ENCODE measurements at regions not wholly inside any gene's neighbourhood (a gene's known extent, or its start where the extent isn't known, plus 50 kb on each side); places are given as distances from the start of the nearest gene placed in this dataset.

- WGBS, 2 donors: 85 to 89% methylated on average over 5 of the region's 5 CpGs
- intact Hi-C loops (cut with DNase I): no loop called here
Measured at GRCh38 chr13:111949311-111949710, 117.6 kb upstream of the SOX1 start.

DNA sequence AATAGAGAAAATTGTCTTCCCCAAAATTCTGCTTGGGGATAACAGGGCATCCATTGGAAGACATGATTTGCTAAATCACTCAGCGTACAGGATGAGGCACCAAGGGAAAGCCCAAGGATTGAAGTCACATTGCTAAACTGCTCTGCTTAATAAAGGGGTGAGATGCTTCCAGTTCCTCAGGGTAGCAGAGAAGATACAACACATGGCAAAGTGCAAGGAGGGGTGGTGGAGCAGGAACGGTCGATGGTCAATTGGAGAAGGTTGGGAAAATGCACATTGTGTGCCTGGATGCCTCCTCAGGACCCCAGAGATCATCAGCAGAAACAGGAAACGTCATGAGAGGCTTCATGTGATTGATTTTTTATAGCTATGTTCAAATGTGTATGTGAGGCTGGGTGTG is 116.3 kb upstream of the SOX1 start:
- no peaks in the 10 kb centered on the region for H3K9me3 ChIP-seq
- intact Hi-C loops (cut with DNase I): no loop called here
- no peaks in the 10 kb centered on the region for H3K27me3 ChIP-seq
- H3K36me3 ChIP-seq: no peaks in the 10 kb centered on the region
- no peak overlapping the region for H3K27ac ChIP-seq
- WGBS, 2 donors: 75 to 89% methylated on average over 4 of the region's 4 CpGs
- no peaks in the 10 kb centered on the region for H3K4me1 ChIP-seq
- no peak overlapping the region for H3K4me3 ChIP-seq (replicated peaks in 1 of 3)
- no peak for DNase-seq
- TF ChIP-seq POLR2A (IDR thresholded peaks at IDR 0.05): no peak
- TF ChIP-seq, protein P1, sequence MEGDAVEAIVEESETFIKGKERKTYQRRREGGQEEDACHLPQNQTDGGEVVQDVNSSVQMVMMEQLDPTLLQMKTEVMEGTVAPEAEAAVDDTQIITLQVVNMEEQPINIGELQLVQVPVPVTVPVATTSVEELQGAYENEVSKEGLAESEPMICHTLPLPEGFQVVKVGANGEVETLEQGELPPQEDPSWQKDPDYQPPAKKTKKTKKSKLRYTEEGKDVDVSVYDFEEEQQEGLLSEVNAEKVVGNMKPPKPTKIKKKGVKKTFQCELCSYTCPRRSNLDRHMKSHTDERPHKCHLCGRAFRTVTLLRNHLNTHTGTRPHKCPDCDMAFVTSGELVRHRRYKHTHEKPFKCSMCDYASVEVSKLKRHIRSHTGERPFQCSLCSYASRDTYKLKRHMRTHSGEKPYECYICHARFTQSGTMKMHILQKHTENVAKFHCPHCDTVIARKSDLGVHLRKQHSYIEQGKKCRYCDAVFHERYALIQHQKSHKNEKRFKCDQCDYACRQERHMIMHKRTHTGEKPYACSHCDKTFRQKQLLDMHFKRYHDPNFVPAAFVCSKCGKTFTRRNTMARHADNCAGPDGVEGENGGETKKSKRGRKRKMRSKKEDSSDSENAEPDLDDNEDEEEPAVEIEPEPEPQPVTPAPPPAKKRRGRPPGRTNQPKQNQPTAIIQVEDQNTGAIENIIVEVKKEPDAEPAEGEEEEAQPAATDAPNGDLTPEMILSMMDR (IDR thresholded peaks at IDR 0.05): no peak

More at GRCh38 chr13:111949311-111949710, 117.6 kb upstream of the SOX1 start:
- no peaks in the 10 kb centered on the region for H3K9me3 ChIP-seq
- TF ChIP-seq, protein P1 (IDR thresholded peaks at IDR 0.05): no peak
- TF ChIP-seq POLR2A (IDR thresholded peaks at IDR 0.05): no peak
- no peaks in the 10 kb centered on the region for H3K4me1 ChIP-seq
- DNase-seq: no peak
- no peaks in the 10 kb centered on the region for H3K27me3 ChIP-seq
- H3K36me3 ChIP-seq: no peaks in the 10 kb centered on the region
- no peak overlapping the region for H3K27ac ChIP-seq
- no peak overlapping the region for H3K4me3 ChIP-seq (replicated peaks in 1 of 3)

GRCh38 chr13:111952032-111952431 is 114.9 kb upstream of the SOX1 start:
- 58 to 67% methylated on average over 9 of the region's 9 CpGs for WGBS, 2 donors
- no peaks in the 10 kb centered on the region for H3K27me3 ChIP-seq
- intact Hi-C loops (cut with DNase I): no loop called here
- no peak for DNase-seq
- H3K4me1 ChIP-seq: no peaks in the 10 kb centered on the region
- no peaks in the 10 kb centered on the region for H3K36me3 ChIP-seq
- TF ChIP-seq, protein P1 (IDR thresholded peaks at IDR 0.05): no peak
- TF ChIP-seq POLR2A (IDR thresholded peaks at IDR 0.05): no peak
- H3K27ac ChIP-seq: no peak overlapping the region
- no peak overlapping the region for H3K4me3 ChIP-seq (replicated peaks in 1 of 3)
- H3K9me3 ChIP-seq: no peaks in the 10 kb centered on the region

DNA sequence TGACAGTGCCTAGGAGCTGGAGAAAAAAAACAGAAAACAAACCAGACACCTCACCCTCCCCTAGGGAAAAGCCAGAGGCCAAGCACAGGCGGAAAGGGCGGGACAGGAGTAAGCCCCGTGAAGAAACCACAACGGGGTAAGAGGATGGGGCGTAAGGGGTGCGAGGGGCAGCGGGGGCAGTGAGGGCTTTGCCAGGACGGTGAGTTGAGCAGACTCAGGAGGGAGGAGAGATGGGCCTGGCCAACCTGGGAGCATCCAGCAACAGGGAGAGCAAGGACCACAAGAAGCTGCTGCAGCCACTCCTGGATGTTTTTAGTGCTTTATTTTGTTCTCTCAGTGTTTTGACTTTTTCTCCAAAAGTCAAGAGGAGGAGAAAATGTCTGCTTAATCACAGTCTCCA is 114.1 kb upstream of the SOX1 start:
- Histone ChIP-seq H3K36me3 (no peaks in the 10 kb centered on the region), H3K27me3 (no peaks in the 10 kb centered on the region), H3K4me1 (no peaks in the 10 kb centered on the region), H3K27ac (no peak overlapping the region), H3K9me3 (no peaks in the 10 kb centered on the region), H3K4me3 (replicated peaks in 1 of 3) (no peak overlapping the region)
- DNase-seq: no peak
- no peak for TF ChIP-seq POLR2A (IDR thresholded peaks at IDR 0.05)
- TF ChIP-seq, protein P1 (IDR thresholded peaks at IDR 0.05): no peak
- 72 to 76% methylated on average over 8 of the region's 8 CpGs for WGBS, 2 donors
- intact Hi-C loops (cut with DNase I): no loop called here

DNA sequence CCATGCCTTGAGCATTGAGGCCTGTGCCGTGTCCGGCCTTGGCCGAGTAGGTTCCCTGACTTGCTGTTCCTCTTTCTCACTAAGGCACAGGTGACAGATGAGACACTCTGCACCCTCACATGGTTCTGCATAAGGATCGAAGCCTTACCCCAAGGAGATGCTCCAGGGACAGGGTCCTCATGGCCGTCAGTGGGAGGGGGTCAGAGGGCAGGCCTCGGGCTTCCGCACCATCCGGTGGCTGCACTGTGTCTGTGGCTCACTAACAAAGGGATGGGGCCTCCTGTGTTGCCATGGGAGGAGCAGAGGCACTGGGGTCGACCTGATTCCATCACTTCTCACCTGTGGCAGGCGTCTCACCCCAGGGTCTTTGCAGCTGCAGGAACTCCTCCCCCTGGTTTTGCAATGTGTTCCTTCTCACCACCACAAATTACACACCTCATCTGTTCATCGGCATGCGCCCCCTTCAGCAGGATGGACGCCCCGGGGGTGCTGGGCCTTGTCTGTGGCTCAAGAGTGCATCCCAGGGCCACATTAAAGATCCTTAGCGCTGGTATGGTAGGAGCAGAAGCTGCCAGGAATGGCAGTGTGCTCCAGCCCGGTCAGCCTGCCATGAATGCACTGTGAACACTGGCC is 113.3 kb upstream of the SOX1 start:
- Histone ChIP-seq H3K4me3 (replicated peaks in 1 of 3) (no peak overlapping the region), H3K36me3 (no peaks in the 10 kb centered on the region), H3K4me1 (no peaks in the 10 kb centered on the region), H3K27ac (no peak overlapping the region), H3K9me3 (no peaks in the 10 kb centered on the region), H3K27me3 (no peaks in the 10 kb centered on the region)
- 77 to 80% methylated on average over 9 to 13 of the region's 16 CpGs for WGBS, 2 donors
- no peak for DNase-seq
- TF ChIP-seq POLR2A (IDR thresholded peaks at IDR 0.05): no peak
- TF ChIP-seq, protein P1 (IDR thresholded peaks at IDR 0.05): no peak
- intact Hi-C loops (cut with DNase I): no loop called here

All from thyroid gland (tissue), 4 donors.